T-cell (primary cell): ENCODE measurements at regions not wholly inside any gene's neighbourhood (a gene's known extent, or its start where the extent isn't known, plus 50 kb on each side); places are given as distances from the start of the nearest gene placed in this dataset.

Source experiments
- ATAC-seq, 4 experiments: fragments of 200-7000 bp in 3 of 4; fragments of 150-1000 bp in 1 of 4; cut with Tn5 transposase; replicated peaks in 1 of 4; 1 replicate in 3 of 4; 2 replicates in 1 of 4; pipeline ENCODE4 v1.10.0; 2021; ENCODE audit warnings: moderate library complexity in 3 of 4, mild to moderate bottlenecking in 2 of 4, moderate number of reproducible peaks in 1 of 4
- CTCF ChIA-PET, 2 donors: fragments of 300-600 bp; sonication (Branson Sonifier 250); formaldehyde crosslinking; loops; one replicate each; lab custom pipeline; 2022; ENCODE audit warnings: antibody characterized with exemption in 2 of 2; lab: Charles Lee
- POLR2A ChIA-PET, 2 donors: fragments of 300-600 bp; sonication (Branson Sonifier 250); formaldehyde crosslinking; loops; one replicate each; lab custom pipeline; 2022; ENCODE audit warnings: antibody characterized with exemption in 2 of 2; lab: Charles Lee
- DNase-seq, 35 experiments: peaks; one replicate each; pipeline versions ENCODE4 v3.0.0 to v3.0.0-alpha.2; 2013 to 2023
- H3K27ac ChIP-seq: one replicate; pipeline ENCODE4 v1.5.1; 2013; ENCODE audit warnings: low read length
- H3K27me3 ChIP-seq, 2 experiments: replicated peaks in 1 of 2; 1 replicate in 1 of 2; 2 replicates in 1 of 2; pipeline versions ENCODE4 v1.6.1 to v1.7.0; 2013; ENCODE audit warnings: low read length in 1 of 2, mixed read lengths in 1 of 2; ENCODE audit not compliant: control insufficient read depth in 2 of 2, insufficient read depth in 2 of 2; ENCODE audit errors: extremely low read depth in 1 of 2
- H3K36me3 ChIP-seq, 2 donors: 1 replicate in 1 of 2; 2 replicates in 1 of 2; pipeline versions ENCODE4 v1.6.1 to v1.7.0; 2013; ENCODE audit warnings: low read length in 1 of 2; ENCODE audit not compliant: control insufficient read depth in 2 of 2, insufficient read depth in 1 of 2; ENCODE audit errors: extremely low read depth in 1 of 2
- H3K4me1 ChIP-seq, 2 experiments: 1 replicate in 1 of 2; 2 replicates in 1 of 2; pipeline versions ENCODE4 v1.6.1 to v1.7.0; 2013; ENCODE audit warnings: low read length in 2 of 2, mixed read lengths in 1 of 2; ENCODE audit not compliant: insufficient read depth in 2 of 2, control insufficient read depth in 1 of 2; ENCODE audit errors: extremely low read depth in 1 of 2
- H3K4me3 ChIP-seq, 2 donors: 1 replicate in 1 of 2; 2 replicates in 1 of 2; pipeline versions ENCODE4 v1.5.1 to v1.7.0; 2013; ENCODE audit warnings: mild to moderate bottlenecking in 2 of 2, low read length in 1 of 2, moderate library complexity in 1 of 2; ENCODE audit not compliant: control insufficient read depth in 1 of 2; ENCODE audit errors: extremely low read depth in 1 of 2
- H3K9me3 ChIP-seq: 2 replicates; pipeline ENCODE4 v1.7.0; 2013
- H3K27ac Mint-ChIP-seq, 2 donors: one replicate each; pipeline ENCODE4 v1.8.0; 2020 to 2021; ENCODE audit warnings: mild to moderate bottlenecking in 2 of 2, mixed read lengths in 2 of 2
- H3K27me3 Mint-ChIP-seq, 2 donors: one replicate each; pipeline ENCODE4 v1.8.0; 2021 to 2022; ENCODE audit warnings: mixed read lengths in 2 of 2
- H3K36me3 Mint-ChIP-seq: one replicate; pipeline ENCODE4 v1.8.0; 2021; ENCODE audit warnings: mixed read lengths
- H3K4me1 Mint-ChIP-seq, 3 donors: one replicate each; pipeline ENCODE4 v1.8.0; 2020 to 2022; ENCODE audit warnings: mixed read lengths in 3 of 3, mild to moderate bottlenecking in 1 of 3
- H3K4me3 Mint-ChIP-seq, 3 donors: one replicate each; pipeline ENCODE4 v1.8.0; 2020 to 2022; ENCODE audit warnings: mild to moderate bottlenecking in 3 of 3, mixed read lengths in 3 of 3, moderate library complexity in 3 of 3
- H3K9me3 Mint-ChIP-seq, 3 donors: one replicate each; pipeline ENCODE4 v1.8.0; 2020 to 2022; ENCODE audit warnings: mixed read lengths in 3 of 3
- WGBS: methylation state at CpG from one replicate; pipeline ENCODE4 v1.1.5; 2013; ENCODE audit warnings: missing lambda C conversion rate; ENCODE audit not compliant: insufficient coverage; 5-methylcytosine and 5-hydroxymethylcytosine counted together

DNA sequence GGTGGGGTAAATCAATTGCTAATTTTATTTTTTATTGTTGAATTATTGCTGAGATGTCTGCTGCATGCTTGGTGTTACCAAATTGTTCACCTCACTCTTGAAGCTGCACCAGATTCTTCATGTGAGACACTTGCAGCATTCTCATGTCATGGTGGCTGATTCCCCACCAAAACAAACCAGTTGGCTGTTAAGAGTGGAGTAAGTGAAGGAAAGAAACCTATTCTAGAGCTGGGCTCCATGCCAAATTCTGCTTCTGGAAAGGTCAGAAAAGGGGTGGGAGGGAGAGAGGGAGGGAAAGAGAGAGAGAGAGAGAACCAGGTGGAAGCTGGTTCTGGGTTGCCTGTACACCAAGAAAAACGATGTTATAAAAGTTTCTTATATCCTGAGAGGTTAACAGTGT lies 317.5 kb upstream of the THRB start:
- WGBS = no CpG with 5 or more reads among the region's 1 CpG
- Histone ChIP-seq H3K4me1 (no peaks in the 10 kb centered on the region), H3K27ac (no peak overlapping the region), H3K36me3 (no peaks in the 10 kb centered on the region), H3K9me3 (no peaks in the 10 kb centered on the region), H3K27me3 (no peaks in the 10 kb centered on the region), H3K4me3 (no peak overlapping the region)
- DNase-seq (no peak), ATAC-seq (no peak)
- CTCF ChIA-PET = no interaction called here
- POLR2A ChIA-PET = no interaction called here
- H3K4me3 Mint-ChIP-seq = no peak overlapping the region
- H3K27me3 Mint-ChIP-seq = no peaks in the 10 kb centered on the region
- no peak overlapping the region for H3K27ac Mint-ChIP-seq
- no peaks in the 10 kb centered on the region for H3K36me3 Mint-ChIP-seq
- H3K9me3 Mint-ChIP-seq = peaks cover 4 to 13% (median 12%) of the 10 kb centered on the region in 3 donors
- H3K4me1 Mint-ChIP-seq = no peaks in the 10 kb centered on the region

DNA sequence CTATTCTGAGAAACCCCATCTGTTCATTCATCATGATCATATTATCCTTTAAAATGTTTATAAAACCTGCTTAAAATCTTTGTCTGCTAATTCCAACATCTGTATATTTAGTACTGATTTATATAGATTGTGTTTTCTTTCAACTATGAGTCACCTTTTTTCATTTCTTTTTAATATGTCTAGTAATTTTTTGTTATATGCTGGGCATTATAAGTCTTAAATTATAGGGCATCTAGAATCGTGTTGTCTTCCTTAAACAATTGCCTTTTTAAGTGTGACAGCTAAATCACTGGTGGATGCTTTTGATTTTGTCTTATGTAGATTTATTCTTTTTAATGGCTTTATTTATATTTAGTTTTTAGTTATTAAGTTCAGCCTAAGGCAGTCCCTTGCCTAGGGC lies 323.4 kb upstream of the THRB start:
- no CpG with 5 or more reads among the region's 1 CpG for WGBS
- Histone ChIP-seq H3K4me3 (no peak overlapping the region), H3K27ac (no peak overlapping the region), H3K36me3 (no peaks in the 10 kb centered on the region), H3K27me3 (no peaks in the 10 kb centered on the region), H3K4me1 (no peaks in the 10 kb centered on the region), H3K9me3 (no peaks in the 10 kb centered on the region)
- CTCF ChIA-PET = no interaction called here
- no peak overlapping the region for H3K27ac Mint-ChIP-seq
- no peak overlapping the region for H3K4me3 Mint-ChIP-seq
- no peak for DNase-seq
- POLR2A ChIA-PET = no interaction called here
- no peaks in the 10 kb centered on the region for H3K36me3 Mint-ChIP-seq
- no peaks in the 10 kb centered on the region for H3K4me1 Mint-ChIP-seq
- no peaks in the 10 kb centered on the region for H3K27me3 Mint-ChIP-seq
- H3K9me3 Mint-ChIP-seq = peaks cover 7 to 9% (median 8%) of the 10 kb centered on the region in 3 donors
- ATAC-seq = no peak

GRCh38 chr3:24828011-24828410 lies 333.4 kb upstream of the THRB start:
- H3K4me1 Mint-ChIP-seq = no peaks in the 10 kb centered on the region
- no peak for ATAC-seq
- Histone ChIP-seq H3K9me3 (no peaks in the 10 kb centered on the region), H3K4me3 (no peak overlapping the region), H3K36me3 (no peaks in the 10 kb centered on the region), H3K4me1 (no peaks in the 10 kb centered on the region), H3K27ac (no peak overlapping the region), H3K27me3 (peaks cover 17 to 18% of the 10 kb centered on the region in 2 experiments)
- WGBS = no CpG with 5 or more reads among the region's 4 CpGs
- H3K36me3 Mint-ChIP-seq = no peaks in the 10 kb centered on the region
- no peak for DNase-seq
- no peak overlapping the region for H3K27ac Mint-ChIP-seq
- peaks cover 2 to 11% (median 8%) of the 10 kb centered on the region in 3 donors for H3K9me3 Mint-ChIP-seq
- ChIA-PET POLR2A (no interaction called here), CTCF (no interaction called here)
- H3K4me3 Mint-ChIP-seq = no peak overlapping the region
- peaks cover 36 to 43% of the 10 kb centered on the region in 2 donors for H3K27me3 Mint-ChIP-seq

DNA sequence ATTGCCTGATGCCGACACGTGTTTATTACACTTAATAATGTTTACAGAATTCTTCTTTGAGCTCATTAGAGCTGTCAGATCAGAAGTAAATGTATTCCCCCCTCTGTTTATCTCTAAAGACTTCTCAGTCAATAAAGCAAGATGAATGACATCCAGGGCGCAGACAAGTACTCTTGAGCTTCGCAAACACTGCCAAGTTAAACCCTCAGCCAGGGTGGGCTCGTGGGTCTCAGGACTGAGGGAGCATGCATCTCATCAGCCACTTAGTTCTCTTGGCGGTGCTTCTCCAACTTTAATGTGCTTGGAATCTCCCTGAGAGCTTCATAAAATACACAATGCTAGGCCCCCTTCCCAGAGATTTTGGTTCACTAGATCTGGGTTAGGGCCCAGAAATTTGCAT lies 333.9 kb upstream of the THRB start:
- H3K27me3 Mint-ChIP-seq = peaks cover 36 to 43% of the 10 kb centered on the region in 2 donors

DNA sequence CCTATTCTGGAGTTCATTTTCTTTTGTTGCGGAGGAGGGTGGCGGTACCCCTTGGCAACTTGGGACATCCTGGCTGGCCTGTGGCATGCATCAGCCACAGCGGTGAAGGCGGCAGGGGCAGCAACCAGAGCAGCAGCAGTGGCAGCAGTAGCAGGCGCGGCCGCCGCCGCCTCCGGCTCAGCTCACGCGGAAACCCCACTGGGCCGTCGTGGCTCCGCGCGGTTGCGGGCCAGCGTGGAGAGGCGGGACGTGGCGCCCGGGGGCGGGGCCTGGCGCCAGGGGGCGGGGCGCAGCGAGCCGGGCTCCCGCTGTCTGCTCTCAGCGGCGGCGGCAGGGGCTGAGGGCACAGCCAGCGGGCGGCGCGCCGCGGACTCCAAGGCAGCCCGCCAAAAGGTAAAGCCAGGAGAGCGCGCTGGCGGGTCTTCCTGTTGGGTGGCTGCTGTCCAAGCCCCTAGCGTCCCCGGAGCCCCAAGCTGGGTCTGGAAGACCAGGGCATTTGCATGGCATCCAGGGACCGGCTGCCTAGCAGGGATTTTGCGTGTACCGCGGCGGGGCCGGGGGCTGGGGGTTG lies 334.4 kb upstream of the THRB start:
- CTCF ChIA-PET = no interaction called here

More for the DNA sequence above, 333.9 kb upstream of the THRB start:
- peak overlapping the region in 1 of 2 donors; percentile 27 for H3K27ac Mint-ChIP-seq
- no peak for DNase-seq
- no peak overlapping the region for H3K27ac ChIP-seq
- H3K9me3 Mint-ChIP-seq = peaks cover 2 to 12% (median 11%) of the 10 kb centered on the region in 3 donors
- peaks cover 17 to 18% of the 10 kb centered on the region in 2 experiments for H3K27me3 ChIP-seq
- H3K9me3 ChIP-seq = no peaks in the 10 kb centered on the region
- no peak for ATAC-seq
- ChIA-PET POLR2A (no interaction called here), CTCF (no interaction called here)
- H3K36me3 ChIP-seq = no peaks in the 10 kb centered on the region
- WGBS = 68% methylated on average over 6 of the region's 6 CpGs
- H3K36me3 Mint-ChIP-seq = no peaks in the 10 kb centered on the region
- H3K4me3 ChIP-seq = no peak overlapping the region
- H3K4me1 Mint-ChIP-seq = no peaks in the 10 kb centered on the region
- no peak overlapping the region for H3K4me3 Mint-ChIP-seq
- no peaks in the 10 kb centered on the region for H3K4me1 ChIP-seq

GRCh38 chr3:24829629-24830229 lies 335.1 kb upstream of the THRB start:
- WGBS = 3% methylated on average over 35 of the region's 37 CpGs
- DNase-seq = no peak

More for the DNA sequence above, 334.4 kb upstream of the THRB start:
- H3K36me3 Mint-ChIP-seq = no peaks in the 10 kb centered on the region
- no peak overlapping the region for H3K27ac Mint-ChIP-seq
- POLR2A ChIA-PET = no interaction called here
- Histone ChIP-seq H3K36me3 (no peaks in the 10 kb centered on the region), H3K27ac (no peak overlapping the region), H3K4me3 (no peak overlapping the region), H3K4me1 (no peaks in the 10 kb centered on the region), H3K27me3 (peaks cover 17 to 18% of the 10 kb centered on the region in 2 experiments), H3K9me3 (no peaks in the 10 kb centered on the region)
- H3K4me1 Mint-ChIP-seq = no peaks in the 10 kb centered on the region
- ATAC-seq (no peak), DNase-seq (no peak)
- 11% methylated on average over 49 of the region's 51 CpGs for WGBS
- H3K4me3 Mint-ChIP-seq = no peak overlapping the region
- H3K27me3 Mint-ChIP-seq = peaks cover 36 to 43% of the 10 kb centered on the region in 2 donors
- peaks cover 2 to 13% (median 11%) of the 10 kb centered on the region in 3 donors for H3K9me3 Mint-ChIP-seq

More at GRCh38 chr3:24829629-24830229, 335.1 kb upstream of the THRB start:
- H3K27ac Mint-ChIP-seq = no peak overlapping the region
- POLR2A ChIA-PET = no interaction called here
- peaks cover 36 to 43% of the 10 kb centered on the region in 2 donors for H3K27me3 Mint-ChIP-seq
- Histone ChIP-seq H3K4me3 (no peak overlapping the region), H3K4me1 (no peaks in the 10 kb centered on the region), H3K27me3 (peaks cover 17 to 18% of the 10 kb centered on the region in 2 experiments), H3K36me3 (no peaks in the 10 kb centered on the region), H3K9me3 (no peaks in the 10 kb centered on the region), H3K27ac (no peak overlapping the region)
- H3K36me3 Mint-ChIP-seq = no peaks in the 10 kb centered on the region
- CTCF ChIA-PET = no interaction called here
- no peaks in the 10 kb centered on the region for H3K4me1 Mint-ChIP-seq
- peaks cover 2 to 14% (median 13%) of the 10 kb centered on the region in 3 donors for H3K9me3 Mint-ChIP-seq
- no peak overlapping the region for H3K4me3 Mint-ChIP-seq
- no peak for ATAC-seq
